HG02884 (cell line): ENCODE measurements at regions not wholly inside any gene's neighbourhood (a gene's known extent, or its start where the extent isn't known, plus 50 kb on each side); places are given as distances from the start of the nearest gene placed in this dataset.

Experiments used
- ATAC-seq: cut with Tn5 transposase; IDR thresholded peaks from one replicate; pipeline ENCODE4 v1.9.1; 2021; ENCODE audit warnings: mild to moderate bottlenecking, moderate library complexity; ENCODE audit not compliant: unreplicated experiment

GRCh38 chr4:85381968-85382367, 93.0 kb upstream of the ARHGAP24 start:
- no peak for ATAC-seq

- ATAC-seq = no peak
Measured at GRCh38 chr4:85391071-85391470, 83.9 kb upstream of the ARHGAP24 start.

GRCh38 chr4:85391589-85392410, 83.2 kb upstream of the ARHGAP24 start:
- ATAC-seq = peak; percentile 82

DNA sequence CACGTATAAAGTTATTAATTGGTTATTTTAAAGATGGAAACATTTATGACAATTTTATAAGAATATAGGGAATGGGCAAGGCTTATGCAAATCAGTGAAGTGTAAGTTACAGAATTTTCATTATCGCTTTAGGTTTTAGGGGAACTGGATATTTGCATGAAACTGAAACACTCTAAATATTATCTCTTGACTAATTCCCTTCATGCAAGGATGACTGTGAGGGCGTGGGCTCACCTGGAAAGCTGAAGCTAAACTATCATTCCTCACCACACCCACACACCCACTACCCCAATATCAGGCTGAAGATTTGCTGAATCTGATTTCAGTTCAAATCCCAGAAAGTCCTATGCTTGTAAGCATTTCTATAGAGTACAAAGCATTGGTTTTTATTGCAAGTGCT, 81.7 kb upstream of the ARHGAP24 start:
- peak; percentile 51 for ATAC-seq

- no peak for ATAC-seq
Measured at GRCh38 chr4:85398276-85398675, 76.7 kb upstream of the ARHGAP24 start.

DNA sequence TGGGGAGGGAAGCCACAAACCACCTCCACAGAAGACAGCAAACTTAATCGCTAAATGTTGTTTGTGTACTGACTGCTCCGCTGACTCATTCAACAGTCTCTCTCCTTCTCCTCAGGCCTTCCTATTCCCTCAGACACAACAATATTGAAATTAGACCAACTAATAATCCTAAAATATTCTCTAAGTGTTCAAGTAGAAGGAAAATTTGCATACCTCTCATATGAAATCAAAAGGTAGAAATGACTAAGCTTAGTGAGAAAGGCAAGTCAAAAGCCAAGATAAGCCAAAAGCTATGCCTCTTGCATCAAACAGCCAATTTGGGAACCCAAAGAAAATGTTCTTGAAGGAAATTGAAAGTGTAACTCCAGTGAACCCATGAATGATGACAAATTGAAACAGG, 75.7 kb upstream of the ARHGAP24 start:
- peak; percentile 93 for ATAC-seq

GRCh38 chr4:85402371-85402770, 72.6 kb upstream of the ARHGAP24 start:
- ATAC-seq = no peak

DNA sequence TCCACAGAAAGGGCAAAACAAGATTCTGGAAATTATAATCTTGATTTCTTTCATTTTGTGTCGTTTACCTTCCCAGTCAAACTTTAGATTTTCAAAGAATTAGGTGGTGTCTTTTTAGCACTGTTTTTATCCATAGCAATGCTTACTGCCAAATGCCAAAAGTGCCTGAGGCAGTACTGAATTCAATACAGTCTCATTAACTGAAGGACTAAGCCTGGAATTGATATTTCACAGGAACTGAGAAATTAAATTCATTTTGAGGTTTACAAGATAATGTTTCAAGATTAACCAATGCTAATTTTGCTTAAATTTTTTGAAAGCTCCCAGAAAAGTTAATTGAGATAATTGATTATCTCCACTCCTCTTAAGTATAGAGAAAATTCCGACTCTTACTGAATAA, 68.8 kb upstream of the ARHGAP24 start:
- ATAC-seq = no peak

- ATAC-seq = no peak
Measured at GRCh38 chr4:85407546-85407945, 67.4 kb upstream of the ARHGAP24 start.

- no peak for ATAC-seq
Measured at GRCh38 chr4:85408301-85408700, 66.6 kb upstream of the ARHGAP24 start.

DNA sequence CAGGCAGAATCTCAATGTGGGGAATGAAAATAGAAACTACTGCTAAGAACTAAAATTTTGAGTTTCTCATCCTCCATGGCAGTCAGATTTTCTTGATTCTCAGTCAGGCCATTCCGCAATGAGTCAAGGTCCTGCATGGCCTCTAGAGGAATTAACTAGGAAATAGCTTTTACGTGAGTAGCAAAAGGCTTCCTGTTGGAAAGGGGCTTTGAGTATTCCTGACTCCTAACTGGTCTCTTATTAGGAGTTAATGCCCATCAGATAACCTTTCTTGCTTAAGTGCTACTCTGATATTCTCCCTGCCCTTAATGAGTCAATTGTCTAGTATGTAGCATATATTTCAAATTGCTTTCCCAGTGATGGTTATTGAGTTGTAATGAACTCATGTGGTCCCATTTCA, 65.7 kb upstream of the ARHGAP24 start:
- no peak for ATAC-seq

- no peak for ATAC-seq
Measured at GRCh38 chr4:85411386-85411785, 63.6 kb upstream of the ARHGAP24 start.

DNA sequence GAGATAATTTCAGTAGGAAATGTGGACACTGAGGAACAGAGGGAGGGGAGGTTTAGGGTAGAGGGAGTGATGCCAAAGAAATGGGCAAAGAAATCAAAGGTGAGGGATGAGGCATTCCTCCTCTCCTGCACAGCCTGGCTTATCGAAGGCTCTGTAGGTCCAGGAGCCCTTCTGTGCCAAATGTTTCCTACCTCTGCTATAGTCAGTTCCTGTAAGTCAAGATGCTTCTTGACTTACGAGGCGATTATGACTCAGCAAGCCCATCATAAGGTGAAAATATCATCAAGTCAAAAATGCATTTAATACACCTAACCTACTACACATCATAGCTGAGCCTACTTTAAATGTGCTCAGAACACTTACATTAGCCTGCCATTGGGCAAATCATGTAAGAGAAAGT, 60.0 kb upstream of the ARHGAP24 start:
- ATAC-seq = no peak

GRCh38 chr4:85416094-85416493, 58.9 kb upstream of the ARHGAP24 start:
- ATAC-seq = no peak

- no peak for ATAC-seq
Measured at GRCh38 chr4:85419103-85419502, 55.8 kb upstream of the ARHGAP24 start.

DNA sequence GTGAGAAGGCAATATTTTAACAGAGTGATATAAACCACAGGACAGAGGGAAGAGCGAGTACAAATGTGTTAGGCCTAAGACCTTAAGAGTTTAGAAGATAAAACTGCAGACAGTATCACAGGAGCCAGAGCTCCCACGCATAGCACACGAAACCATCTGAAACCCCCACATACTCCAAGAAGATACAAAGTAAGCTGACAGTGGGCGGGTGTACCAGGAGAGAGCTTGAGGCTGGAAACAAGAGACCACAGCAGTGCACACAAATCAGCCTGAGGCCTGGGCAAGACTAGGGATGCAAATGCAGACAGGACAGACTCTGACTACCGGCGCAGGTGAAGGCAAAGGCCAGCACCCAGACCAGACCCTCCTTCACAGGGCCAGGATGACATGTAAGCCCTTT, 54.1 kb upstream of the ARHGAP24 start:
- ATAC-seq = peak; percentile 55

GRCh38 chr4:85423431-85423830, 51.5 kb upstream of the ARHGAP24 start:
- no peak for ATAC-seq
